Amygdala (tissue), 56 donors: ENCODE measurements at regions not wholly inside any gene's neighbourhood (a gene's known extent, or its start where the extent isn't known, plus 50 kb on each side); places are given as distances from the start of the nearest gene placed in this dataset.

Experiments used
- DNase-seq, 56 donors: peaks; one replicate each; lab custom pipeline; 2025; lab: John Stamatoyannopoulos, UW

- no peak for DNase-seq
These were observed 401.6 kb upstream of the TBX3 start for GRCh38 chr12:115085594-115085993.

- no peak for DNase-seq
These were observed 395.8 kb upstream of the TBX3 start for GRCh38 chr12:115079760-115080159.

GRCh38 chr12:115078990-115079389 is 395.0 kb upstream of the TBX3 start:
- DNase-seq, result no peak

- no peak for DNase-seq
These were observed 394.4 kb upstream of the TBX3 start for GRCh38 chr12:115078334-115078733.

- DNase-seq, result no peak
These were observed 391.7 kb upstream of the TBX3 start for GRCh38 chr12:115075552-115076170.

- DNase-seq, result no peak
These were observed 390.6 kb upstream of the TBX3 start for GRCh38 chr12:115074617-115075016.

- no peak for DNase-seq
These were observed 388.7 kb upstream of the TBX3 start for GRCh38 chr12:115072712-115073111.

- no peak for DNase-seq
These were observed 386.3 kb upstream of the TBX3 start for GRCh38 chr12:115070313-115070712.

GRCh38 chr12:115064296-115064695 is 380.3 kb upstream of the TBX3 start:
- no peak for DNase-seq

GRCh38 chr12:115062741-115063140 is 378.8 kb upstream of the TBX3 start:
- no peak for DNase-seq

- no peak for DNase-seq
These were observed 376.6 kb upstream of the TBX3 start for GRCh38 chr12:115060477-115061168.

GRCh38 chr12:115057445-115057844 is 373.5 kb upstream of the TBX3 start:
- DNase-seq, result no peak

GRCh38 chr12:115051378-115051777 is 367.4 kb upstream of the TBX3 start:
- DNase-seq, result no peak

- DNase-seq, result no peak
These were observed 365.6 kb upstream of the TBX3 start for GRCh38 chr12:115049614-115050013.

- no peak for DNase-seq
These were observed 362.8 kb upstream of the TBX3 start for GRCh38 chr12:115046805-115047204.

- DNase-seq, result no peak
These were observed 360.1 kb upstream of the TBX3 start for GRCh38 chr12:115044073-115044472.

- no peak for DNase-seq
These were observed 359.1 kb upstream of the TBX3 start for GRCh38 chr12:115043079-115043478.

- DNase-seq, result no peak
These were observed 358.4 kb upstream of the TBX3 start for GRCh38 chr12:115042341-115042740.

GRCh38 chr12:115037830-115038229 is 353.9 kb upstream of the TBX3 start:
- no peak for DNase-seq

GRCh38 chr12:115035535-115036107 is 351.6 kb upstream of the TBX3 start:
- peak in 1 of 56 donors; percentile 2 for DNase-seq

- no peak for DNase-seq
These were observed 348.5 kb upstream of the TBX3 start for GRCh38 chr12:115032521-115032920.

- no peak for DNase-seq
These were observed 346.0 kb upstream of the TBX3 start for GRCh38 chr12:115030017-115030416.
